Muscle layer of colon (tissue), 2 donors: ENCODE measurements at regions not wholly inside any gene's neighbourhood (a gene's known extent, or its start where the extent isn't known, plus 50 kb on each side); places are given as distances from the start of the nearest gene placed in this dataset.

Source experiments
- H3K27ac ChIP-seq: one replicate; pipeline ENCODE4 v1.7.0; 2013; ENCODE audit warnings: low read depth, mild to moderate bottlenecking, low read length, moderate library complexity
- H3K27me3 ChIP-seq, 2 donors: one replicate each; pipeline ENCODE4 v1.7.0; 2013; ENCODE audit warnings: low read length in 2 of 2, mild to moderate bottlenecking in 2 of 2; ENCODE audit not compliant: insufficient read depth in 2 of 2, control insufficient read depth in 1 of 2
- H3K36me3 ChIP-seq: one replicate; pipeline ENCODE4 v1.7.0; 2013; ENCODE audit warnings: mild to moderate bottlenecking, low read length; ENCODE audit not compliant: insufficient read depth
- H3K4me1 ChIP-seq: one replicate; pipeline ENCODE4 v1.7.0; 2013; ENCODE audit warnings: mild to moderate bottlenecking, low read length; ENCODE audit not compliant: insufficient read depth
- H3K4me3 ChIP-seq, 2 donors: one replicate each; pipeline ENCODE4 v1.7.0; 2013; ENCODE audit warnings: low read length in 2 of 2, low read depth in 1 of 2, mild to moderate bottlenecking in 1 of 2, moderate library complexity in 1 of 2
- H3K9ac ChIP-seq: one replicate; pipeline ENCODE4 v1.7.0; 2013; ENCODE audit warnings: low read length
- H3K9me3 ChIP-seq: one replicate; pipeline ENCODE4 v1.7.0; 2013; ENCODE audit warnings: mild to moderate bottlenecking, low read length
- donor health status: abdominal sarcoma.
- donor health status: Adenocarcinoma of cecum.

DNA sequence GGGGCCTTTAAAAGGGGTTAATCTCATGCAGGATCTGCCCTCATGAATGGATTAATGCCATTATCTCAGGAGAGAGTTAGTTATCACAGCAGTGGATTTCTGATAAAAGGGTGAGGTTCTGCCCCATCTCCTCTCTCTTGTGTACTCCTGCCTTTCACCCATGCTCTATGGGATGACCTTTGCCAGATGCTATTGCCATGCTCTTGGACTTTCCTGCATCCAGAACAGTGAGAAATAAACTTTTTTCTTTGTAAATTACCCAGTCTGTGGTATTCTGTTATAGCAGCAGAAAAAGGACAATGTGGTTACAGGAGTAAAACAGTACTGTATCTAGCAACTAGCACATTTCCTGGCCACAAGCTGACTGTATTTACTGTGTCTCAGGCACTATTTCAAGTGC, 58.0 kb upstream of the CCN2 start:
- Histone ChIP-seq H3K9me3 (no peaks in the 10 kb centered on the region), H3K27me3 (no peaks in the 10 kb centered on the region), H3K9ac (no peak overlapping the region), H3K4me3 (no peak overlapping the region), H3K4me1 (peaks cover 23% of the 10 kb centered on the region), H3K27ac (no peak overlapping the region), H3K36me3 (no peaks in the 10 kb centered on the region)

DNA sequence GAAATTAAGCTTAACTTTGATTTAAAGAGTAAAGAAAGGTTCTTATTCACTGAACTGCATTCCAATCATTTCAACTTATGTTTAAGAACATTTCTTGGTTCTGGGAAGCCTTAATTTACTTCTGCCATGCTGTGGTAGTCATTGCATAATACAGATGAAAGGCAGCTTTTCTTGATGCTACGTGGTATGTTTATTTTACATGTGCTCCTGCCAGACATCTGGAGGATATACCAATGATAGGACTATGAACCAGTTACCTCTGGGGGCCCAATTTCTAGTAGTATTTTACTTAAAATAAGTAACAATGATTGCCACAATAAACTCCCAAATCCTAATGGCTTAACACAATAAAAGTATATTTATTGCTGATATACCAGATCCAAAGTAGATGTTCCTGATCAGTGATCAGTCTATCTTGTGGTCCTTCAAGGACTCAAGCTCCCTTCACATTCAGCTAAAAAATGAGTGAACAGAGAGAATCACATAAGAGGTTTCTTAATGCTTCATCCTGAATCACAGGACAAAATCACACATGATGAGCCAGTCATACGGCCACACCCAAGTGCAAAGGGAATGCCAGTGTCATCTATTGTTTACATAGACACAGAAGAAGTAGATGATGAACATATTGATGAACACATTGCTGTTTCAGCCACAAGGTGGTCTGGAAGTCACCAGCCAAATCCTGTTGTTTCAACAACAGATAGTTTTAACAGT, 56.5 kb upstream of the CCN2 start:
- no peaks in the 10 kb centered on the region for H3K36me3 ChIP-seq
- no peaks in the 10 kb centered on the region for H3K27me3 ChIP-seq
- H3K9me3 ChIP-seq: no peaks in the 10 kb centered on the region
- H3K27ac ChIP-seq: no peak overlapping the region
- H3K4me1 ChIP-seq: peaks cover 23% of the 10 kb centered on the region
- H3K4me3 ChIP-seq: no peak overlapping the region
- no peak overlapping the region for H3K9ac ChIP-seq

DNA sequence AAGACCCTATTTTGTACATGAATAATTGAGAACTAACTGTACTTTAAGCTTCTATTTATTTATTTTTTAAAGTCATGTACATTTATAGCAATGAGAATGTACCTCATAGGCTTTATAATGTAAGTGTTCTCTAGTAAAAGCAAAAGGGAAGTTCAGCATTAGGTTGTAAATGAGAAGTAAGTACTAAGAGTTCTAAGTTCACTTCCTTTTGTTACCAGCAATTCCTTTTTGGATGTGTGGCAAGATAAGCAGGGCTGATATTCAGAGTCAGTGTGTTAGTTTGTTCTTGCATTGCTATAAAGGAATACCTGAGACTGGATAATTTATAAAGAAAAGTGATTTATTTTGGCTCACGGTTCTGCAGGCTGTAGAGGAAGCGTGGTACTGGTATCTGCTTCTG, 54.0 kb upstream of the CCN2 start:
- no peaks in the 10 kb centered on the region for H3K27me3 ChIP-seq
- H3K4me1 ChIP-seq: peaks cover 4% of the 10 kb centered on the region
- no peaks in the 10 kb centered on the region for H3K9me3 ChIP-seq
- H3K36me3 ChIP-seq: no peaks in the 10 kb centered on the region
- no peak overlapping the region for H3K9ac ChIP-seq
- no peak overlapping the region for H3K4me3 ChIP-seq
- H3K27ac ChIP-seq: no peak overlapping the region

DNA sequence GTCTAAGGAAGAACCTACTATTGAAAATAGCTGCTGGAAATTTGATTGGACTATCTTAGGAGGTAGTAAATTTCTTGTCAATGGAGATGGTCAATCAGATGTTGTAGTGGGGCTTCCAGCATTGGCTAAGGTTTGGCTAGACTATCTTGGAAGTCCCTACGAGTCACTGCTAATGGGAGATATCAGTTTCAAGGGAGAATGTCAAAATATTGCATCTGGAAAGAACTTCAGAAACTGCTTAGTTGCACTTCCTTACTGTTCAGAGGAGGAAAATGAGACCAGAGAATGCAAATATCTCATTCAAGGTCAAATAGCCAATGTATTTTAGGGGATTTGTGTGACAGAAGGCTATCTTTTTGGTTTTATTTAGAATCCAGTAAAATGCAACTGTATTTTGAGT, 53.5 kb upstream of the CCN2 start:
- Histone ChIP-seq H3K9ac (no peak overlapping the region), H3K4me3 (no peak overlapping the region), H3K27ac (no peak overlapping the region), H3K27me3 (no peaks in the 10 kb centered on the region), H3K36me3 (no peaks in the 10 kb centered on the region), H3K9me3 (no peaks in the 10 kb centered on the region), H3K4me1 (no peaks in the 10 kb centered on the region)

DNA sequence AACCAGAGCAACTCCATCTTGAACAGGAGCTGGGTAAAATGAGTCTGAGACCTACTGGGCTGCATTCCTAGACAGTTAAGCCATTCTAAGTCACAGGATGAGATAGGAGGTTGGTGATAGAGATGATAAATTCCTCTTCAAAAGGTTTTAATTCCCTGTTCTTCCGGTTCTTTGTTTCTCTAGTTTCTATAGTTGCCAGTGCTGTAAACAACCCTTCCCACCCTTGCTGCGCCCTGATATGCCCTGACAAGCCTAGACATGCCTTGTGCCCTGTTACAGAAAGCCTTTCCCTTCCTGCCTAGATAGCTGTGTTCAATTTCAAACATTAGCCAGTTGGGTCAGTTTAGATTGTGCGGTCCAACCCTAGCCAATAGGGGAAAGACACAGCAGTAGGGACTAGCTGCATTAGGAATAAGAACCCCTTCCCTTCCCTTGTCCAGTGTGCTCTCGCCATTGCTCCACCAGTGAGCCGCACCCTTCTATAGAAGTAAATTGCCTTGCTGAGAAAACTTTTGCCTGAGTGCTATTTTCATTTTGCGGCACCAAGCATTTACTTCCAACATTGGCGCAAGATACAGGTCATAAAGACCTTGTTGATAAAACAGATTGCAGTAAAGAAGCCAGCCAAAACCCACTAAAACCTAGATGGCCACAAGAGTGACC, 52.5 kb upstream of the CCN2 start:
- no peaks in the 10 kb centered on the region for H3K9me3 ChIP-seq
- no peaks in the 10 kb centered on the region for H3K27me3 ChIP-seq
- no peak overlapping the region for H3K9ac ChIP-seq
- no peak overlapping the region for H3K27ac ChIP-seq
- H3K4me1 ChIP-seq: no peaks in the 10 kb centered on the region
- H3K4me3 ChIP-seq: no peak overlapping the region
- H3K36me3 ChIP-seq: no peaks in the 10 kb centered on the region
